Liver (tissue), 8 donors: ENCODE measurements at regions not wholly inside any gene's neighbourhood (a gene's known extent, or its start where the extent isn't known, plus 50 kb on each side); places are given as distances from the start of the nearest gene placed in this dataset.

Experiments used
- DNase-seq: peaks from one replicate; pipeline ENCODE4 v3.0.0-alpha.2; 2017; ENCODE audit warnings: low spot score
- H3K27ac ChIP-seq, 2 donors: one replicate each; pipeline ENCODE4 v1.7.0; 2013; ENCODE audit warnings: inconsistent platforms in 2 of 2, low read length in 2 of 2, control low read depth in 1 of 2, low read depth in 1 of 2, mild to moderate bottlenecking in 1 of 2
- H3K27me3 ChIP-seq, 4 donors: one replicate each; pipeline versions ENCODE4 v1.6.1 to v1.7.0; 2013; ENCODE audit warnings: low read length in 3 of 4, inconsistent platforms in 1 of 4, mild to moderate bottlenecking in 1 of 4, moderate library complexity in 1 of 4; ENCODE audit not compliant: control insufficient read depth in 4 of 4, insufficient read depth in 4 of 4
- H3K36me3 ChIP-seq, 4 donors: one replicate each; pipeline versions ENCODE4 v1.6.1 to v1.7.0; 2013; ENCODE audit warnings: low read length in 3 of 4, mild to moderate bottlenecking in 3 of 4, low read depth in 1 of 4, moderate library complexity in 1 of 4; ENCODE audit not compliant: control insufficient read depth in 4 of 4, insufficient read depth in 3 of 4
- H3K4me1 ChIP-seq, 4 donors: one replicate each; pipeline versions ENCODE4 v1.6.1 to v1.7.0; 2013; ENCODE audit warnings: low read length in 3 of 4, mild to moderate bottlenecking in 3 of 4, moderate library complexity in 1 of 4; ENCODE audit not compliant: control insufficient read depth in 4 of 4, insufficient read depth in 4 of 4
- H3K4me3 ChIP-seq, 3 donors: one replicate each; pipeline versions ENCODE4 v1.6.1 to v1.7.0; 2013; ENCODE audit warnings: low read length in 3 of 3, control low read depth in 1 of 3, low read depth in 1 of 3, mild to moderate bottlenecking in 1 of 3
- H3K9ac ChIP-seq, 2 donors: one replicate each; pipeline ENCODE4 v1.7.0; 2013; ENCODE audit warnings: low read length in 2 of 2, mild to moderate bottlenecking in 2 of 2, moderate library complexity in 2 of 2, control low read depth in 1 of 2, low read depth in 1 of 2
- H3K9me3 ChIP-seq, 4 donors: one replicate each; pipeline versions ENCODE4 v1.6.1 to v1.7.0; 2013; ENCODE audit warnings: low read length in 3 of 4; ENCODE audit not compliant: control insufficient read depth in 4 of 4
- EGR1 ChIP-seq, 2 donors: IDR thresholded peaks; 2 replicates each; pipeline ENCODE4 v1.6.1; 2016 to 2018; ENCODE audit warnings: antibody characterized with exemption in 2 of 2, low read depth in 2 of 2
- FOXA1 ChIP-seq: IDR thresholded peaks from 2 replicates; pipeline ENCODE4 v1.6.1; 2016; ENCODE audit warnings: antibody characterized with exemption
- FOXA2 ChIP-seq: IDR thresholded peaks from 2 replicates; pipeline ENCODE4 v1.6.1; 2016; ENCODE audit warnings: antibody characterized with exemption
- GABPA ChIP-seq, 2 donors: IDR thresholded peaks in 1 of 2; conservative IDR thresholded peaks in 1 of 2; 2 replicates each; pipeline ENCODE4 v1.6.1; 2016; ENCODE audit warnings: antibody characterized with exemption in 2 of 2, mild to moderate bottlenecking in 1 of 2, moderate library complexity in 1 of 2
- HNF4A ChIP-seq, 2 donors: conservative IDR thresholded peaks; 2 replicates each; pipeline ENCODE4 v1.6.1; 2016; ENCODE audit warnings: antibody characterized with exemption in 2 of 2, mild to moderate bottlenecking in 2 of 2
- HNF4G ChIP-seq: IDR thresholded peaks from 2 replicates; pipeline ENCODE4 v1.6.1; 2016; ENCODE audit warnings: antibody characterized with exemption
- JUND ChIP-seq, 2 donors: IDR thresholded peaks; 2 replicates each; pipeline ENCODE4 v1.6.1; 2016; ENCODE audit warnings: antibody characterized with exemption in 2 of 2
- NR2F2 ChIP-seq: IDR thresholded peaks from 2 replicates; pipeline ENCODE4 v1.6.1; 2016; ENCODE audit warnings: antibody characterized with exemption
- RAD21 ChIP-seq, 2 donors: IDR thresholded peaks; 2 replicates each; pipeline ENCODE4 v1.6.1; 2016; ENCODE audit warnings: antibody characterized with exemption in 2 of 2, mild to moderate bottlenecking in 2 of 2
- RXRA ChIP-seq, 2 donors: IDR thresholded peaks; 2 replicates each; pipeline ENCODE4 v1.6.1; 2017 to 2018; ENCODE audit warnings: antibody characterized with exemption in 2 of 2, mild to moderate bottlenecking in 1 of 2
- SP1 ChIP-seq: IDR thresholded peaks from 2 replicates; pipeline ENCODE4 v1.6.1; 2018; ENCODE audit warnings: antibody characterized with exemption, mild to moderate bottlenecking
- TAF1 ChIP-seq: conservative IDR thresholded peaks from 2 replicates; pipeline ENCODE4 v1.6.1; 2016; ENCODE audit warnings: antibody characterized with exemption, mild to moderate bottlenecking
- YY1 ChIP-seq: IDR thresholded peaks from 2 replicates; pipeline ENCODE4 v1.6.1; 2016; ENCODE audit warnings: antibody characterized with exemption, mild to moderate bottlenecking
- WGBS: extraction: QIAGEN DNeasy Blood & Tissue Kit; methylation state at CpG from one replicate; pipeline ENCODE4 v1.1.7; 2013; 5-methylcytosine and 5-hydroxymethylcytosine counted together
- TF ChIP-seq, protein P1 (sequence below): IDR thresholded peaks from 2 replicates; pipeline ENCODE4 v1.6.1; 2016; ENCODE audit warnings: antibody characterized with exemption
- TF ChIP-seq, protein P2 (sequence below): IDR thresholded peaks from 2 replicates; pipeline ENCODE4 v1.6.1; 2016; ENCODE audit warnings: antibody characterized with exemption, mild to moderate bottlenecking
- TF ChIP-seq, protein P3 (sequence below): IDR thresholded peaks from 2 replicates; pipeline ENCODE4 v1.6.1; 2016; ENCODE audit warnings: antibody characterized with exemption
- TF ChIP-seq, protein P4 (sequence below): fragments of 150-350 bp; IDR thresholded peaks from 2 replicates; pipeline ENCODE4 v1.5.1; 2017; ENCODE audit warnings: improper control_type of control experiment, low read depth, low read length; ENCODE audit not compliant: missing input control
- TF ChIP-seq, protein P5 (sequence below): IDR thresholded peaks from 2 replicates; pipeline ENCODE4 v1.6.1; 2016; ENCODE audit warnings: antibody characterized with exemption
- donor health status: healthy.
- donor health status: healthy.
- donor health status: healthy.
- donor health status: healthy.
- donor health status: healthy.

DNA sequence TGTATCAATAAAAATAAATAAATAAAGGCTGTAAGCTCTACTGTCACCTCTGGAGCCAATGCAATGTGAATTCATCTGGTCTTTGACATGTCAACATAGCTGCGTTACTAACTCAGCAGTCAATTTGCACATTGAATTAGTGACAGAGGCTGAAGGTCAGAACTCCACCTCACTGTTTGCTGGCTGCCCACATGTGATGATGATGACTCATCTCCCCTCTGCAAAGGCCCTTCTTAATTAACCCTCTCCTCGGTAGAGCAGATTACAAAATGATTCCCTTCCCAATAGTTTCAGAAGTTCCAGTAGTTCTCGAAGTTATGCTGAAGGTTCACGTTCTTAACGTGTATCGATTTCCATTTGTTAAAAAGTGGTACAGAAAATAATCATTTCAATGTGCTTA is 1626.0 kb upstream of the TENM3 start:
- 68% methylated on average over 6 of the region's 6 CpGs for WGBS
- TF ChIP-seq HNF4G (no peak), SP1 (no peak), NR2F2 (no peak), YY1 (no peak), RAD21 (IDR thresholded peaks at IDR 0.05) (no peak), RXRA (IDR thresholded peaks at IDR 0.05) (no peak), TAF1 (no peak), FOXA2 (no peak), FOXA1 (no peak), JUND (IDR thresholded peaks at IDR 0.05) (no peak), GABPA (IDR thresholded peaks at IDR 0.05 in 1 of 2, conservative IDR thresholded peaks at IDR 0.05 in 1 of 2) (no peak), EGR1 (IDR thresholded peaks at IDR 0.05; ENCODE audit: low read depth in 2 of 2) (no peak), HNF4A (conservative IDR thresholded peaks at IDR 0.05) (no peak)
- TF ChIP-seq, protein P1, sequence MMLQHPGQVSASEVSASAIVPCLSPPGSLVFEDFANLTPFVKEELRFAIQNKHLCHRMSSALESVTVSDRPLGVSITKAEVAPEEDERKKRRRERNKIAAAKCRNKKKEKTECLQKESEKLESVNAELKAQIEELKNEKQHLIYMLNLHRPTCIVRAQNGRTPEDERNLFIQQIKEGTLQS: no peak
- TF ChIP-seq, protein P2, sequence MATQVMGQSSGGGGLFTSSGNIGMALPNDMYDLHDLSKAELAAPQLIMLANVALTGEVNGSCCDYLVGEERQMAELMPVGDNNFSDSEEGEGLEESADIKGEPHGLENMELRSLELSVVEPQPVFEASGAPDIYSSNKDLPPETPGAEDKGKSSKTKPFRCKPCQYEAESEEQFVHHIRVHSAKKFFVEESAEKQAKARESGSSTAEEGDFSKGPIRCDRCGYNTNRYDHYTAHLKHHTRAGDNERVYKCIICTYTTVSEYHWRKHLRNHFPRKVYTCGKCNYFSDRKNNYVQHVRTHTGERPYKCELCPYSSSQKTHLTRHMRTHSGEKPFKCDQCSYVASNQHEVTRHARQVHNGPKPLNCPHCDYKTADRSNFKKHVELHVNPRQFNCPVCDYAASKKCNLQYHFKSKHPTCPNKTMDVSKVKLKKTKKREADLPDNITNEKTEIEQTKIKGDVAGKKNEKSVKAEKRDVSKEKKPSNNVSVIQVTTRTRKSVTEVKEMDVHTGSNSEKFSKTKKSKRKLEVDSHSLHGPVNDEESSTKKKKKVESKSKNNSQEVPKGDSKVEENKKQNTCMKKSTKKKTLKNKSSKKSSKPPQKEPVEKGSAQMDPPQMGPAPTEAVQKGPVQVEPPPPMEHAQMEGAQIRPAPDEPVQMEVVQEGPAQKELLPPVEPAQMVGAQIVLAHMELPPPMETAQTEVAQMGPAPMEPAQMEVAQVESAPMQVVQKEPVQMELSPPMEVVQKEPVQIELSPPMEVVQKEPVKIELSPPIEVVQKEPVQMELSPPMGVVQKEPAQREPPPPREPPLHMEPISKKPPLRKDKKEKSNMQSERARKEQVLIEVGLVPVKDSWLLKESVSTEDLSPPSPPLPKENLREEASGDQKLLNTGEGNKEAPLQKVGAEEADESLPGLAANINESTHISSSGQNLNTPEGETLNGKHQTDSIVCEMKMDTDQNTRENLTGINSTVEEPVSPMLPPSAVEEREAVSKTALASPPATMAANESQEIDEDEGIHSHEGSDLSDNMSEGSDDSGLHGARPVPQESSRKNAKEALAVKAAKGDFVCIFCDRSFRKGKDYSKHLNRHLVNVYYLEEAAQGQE: no peak
- TF ChIP-seq, protein P3, sequence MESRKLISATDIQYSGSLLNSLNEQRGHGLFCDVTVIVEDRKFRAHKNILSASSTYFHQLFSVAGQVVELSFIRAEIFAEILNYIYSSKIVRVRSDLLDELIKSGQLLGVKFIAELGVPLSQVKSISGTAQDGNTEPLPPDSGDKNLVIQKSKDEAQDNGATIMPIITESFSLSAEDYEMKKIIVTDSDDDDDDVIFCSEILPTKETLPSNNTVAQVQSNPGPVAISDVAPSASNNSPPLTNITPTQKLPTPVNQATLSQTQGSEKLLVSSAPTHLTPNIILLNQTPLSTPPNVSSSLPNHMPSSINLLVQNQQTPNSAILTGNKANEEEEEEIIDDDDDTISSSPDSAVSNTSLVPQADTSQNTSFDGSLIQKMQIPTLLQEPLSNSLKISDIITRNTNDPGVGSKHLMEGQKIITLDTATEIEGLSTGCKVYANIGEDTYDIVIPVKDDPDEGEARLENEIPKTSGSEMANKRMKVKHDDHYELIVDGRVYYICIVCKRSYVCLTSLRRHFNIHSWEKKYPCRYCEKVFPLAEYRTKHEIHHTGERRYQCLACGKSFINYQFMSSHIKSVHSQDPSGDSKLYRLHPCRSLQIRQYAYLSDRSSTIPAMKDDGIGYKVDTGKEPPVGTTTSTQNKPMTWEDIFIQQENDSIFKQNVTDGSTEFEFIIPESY: no peak
- TF ChIP-seq, protein P4, sequence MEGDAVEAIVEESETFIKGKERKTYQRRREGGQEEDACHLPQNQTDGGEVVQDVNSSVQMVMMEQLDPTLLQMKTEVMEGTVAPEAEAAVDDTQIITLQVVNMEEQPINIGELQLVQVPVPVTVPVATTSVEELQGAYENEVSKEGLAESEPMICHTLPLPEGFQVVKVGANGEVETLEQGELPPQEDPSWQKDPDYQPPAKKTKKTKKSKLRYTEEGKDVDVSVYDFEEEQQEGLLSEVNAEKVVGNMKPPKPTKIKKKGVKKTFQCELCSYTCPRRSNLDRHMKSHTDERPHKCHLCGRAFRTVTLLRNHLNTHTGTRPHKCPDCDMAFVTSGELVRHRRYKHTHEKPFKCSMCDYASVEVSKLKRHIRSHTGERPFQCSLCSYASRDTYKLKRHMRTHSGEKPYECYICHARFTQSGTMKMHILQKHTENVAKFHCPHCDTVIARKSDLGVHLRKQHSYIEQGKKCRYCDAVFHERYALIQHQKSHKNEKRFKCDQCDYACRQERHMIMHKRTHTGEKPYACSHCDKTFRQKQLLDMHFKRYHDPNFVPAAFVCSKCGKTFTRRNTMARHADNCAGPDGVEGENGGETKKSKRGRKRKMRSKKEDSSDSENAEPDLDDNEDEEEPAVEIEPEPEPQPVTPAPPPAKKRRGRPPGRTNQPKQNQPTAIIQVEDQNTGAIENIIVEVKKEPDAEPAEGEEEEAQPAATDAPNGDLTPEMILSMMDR: no peak
- TF ChIP-seq, protein P5, sequence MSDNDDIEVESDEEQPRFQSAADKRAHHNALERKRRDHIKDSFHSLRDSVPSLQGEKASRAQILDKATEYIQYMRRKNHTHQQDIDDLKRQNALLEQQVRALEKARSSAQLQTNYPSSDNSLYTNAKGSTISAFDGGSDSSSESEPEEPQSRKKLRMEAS: no peak
- Histone ChIP-seq H3K27ac (no peak overlapping the region), H3K4me3 (no peak overlapping the region), H3K9me3 (peaks cover 0 to 2% (median 0%) of the 10 kb centered on the region in 4 donors), H3K36me3 (no peaks in the 10 kb centered on the region), H3K9ac (no peak overlapping the region), H3K27me3 (no peaks in the 10 kb centered on the region), H3K4me1 (no peaks in the 10 kb centered on the region)
- no peak for DNase-seq
